GF-D8 (cell line): ENCODE measurements at regions not wholly inside any gene's neighbourhood (a gene's known extent, or its start where the extent isn't known, plus 50 kb on each side); places are given as distances from the start of the nearest gene placed in this dataset.

Experiments used
- DNase-seq: peaks from one replicate; lab custom pipeline; 2025; lab: John Stamatoyannopoulos, UW

DNA sequence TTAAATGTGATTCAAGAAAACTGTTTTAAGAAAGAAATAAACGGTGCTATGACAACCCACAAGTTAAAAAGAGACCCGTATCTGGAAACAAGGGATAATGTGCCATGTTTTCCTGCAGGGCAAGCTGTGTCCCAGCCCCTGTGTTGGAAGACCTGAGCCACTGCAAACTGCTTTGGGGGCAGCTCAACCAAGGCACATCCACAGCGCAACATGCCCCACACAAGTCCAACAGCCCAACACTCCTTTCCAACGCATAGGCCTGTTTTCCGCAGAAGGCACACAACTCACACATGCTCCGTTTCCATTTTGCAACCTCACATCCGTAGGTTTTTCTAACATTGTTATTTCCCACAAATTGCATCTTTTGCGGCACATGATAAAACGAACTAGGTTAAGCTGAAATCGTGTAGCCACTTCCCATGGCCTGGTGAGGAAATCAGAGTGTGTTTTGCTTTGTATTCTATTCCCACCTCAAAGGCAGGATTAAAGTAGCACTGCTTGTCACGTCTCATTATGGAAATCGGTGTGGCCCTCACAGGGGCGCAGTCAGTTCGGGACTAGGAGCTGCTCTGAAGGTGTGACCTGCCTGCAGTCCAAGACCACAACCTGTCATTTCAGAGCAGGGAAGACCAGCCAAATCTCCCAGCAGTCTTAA lies 50.5 kb upstream of the ZNF516 start:
- DNase-seq, result no peak

DNA sequence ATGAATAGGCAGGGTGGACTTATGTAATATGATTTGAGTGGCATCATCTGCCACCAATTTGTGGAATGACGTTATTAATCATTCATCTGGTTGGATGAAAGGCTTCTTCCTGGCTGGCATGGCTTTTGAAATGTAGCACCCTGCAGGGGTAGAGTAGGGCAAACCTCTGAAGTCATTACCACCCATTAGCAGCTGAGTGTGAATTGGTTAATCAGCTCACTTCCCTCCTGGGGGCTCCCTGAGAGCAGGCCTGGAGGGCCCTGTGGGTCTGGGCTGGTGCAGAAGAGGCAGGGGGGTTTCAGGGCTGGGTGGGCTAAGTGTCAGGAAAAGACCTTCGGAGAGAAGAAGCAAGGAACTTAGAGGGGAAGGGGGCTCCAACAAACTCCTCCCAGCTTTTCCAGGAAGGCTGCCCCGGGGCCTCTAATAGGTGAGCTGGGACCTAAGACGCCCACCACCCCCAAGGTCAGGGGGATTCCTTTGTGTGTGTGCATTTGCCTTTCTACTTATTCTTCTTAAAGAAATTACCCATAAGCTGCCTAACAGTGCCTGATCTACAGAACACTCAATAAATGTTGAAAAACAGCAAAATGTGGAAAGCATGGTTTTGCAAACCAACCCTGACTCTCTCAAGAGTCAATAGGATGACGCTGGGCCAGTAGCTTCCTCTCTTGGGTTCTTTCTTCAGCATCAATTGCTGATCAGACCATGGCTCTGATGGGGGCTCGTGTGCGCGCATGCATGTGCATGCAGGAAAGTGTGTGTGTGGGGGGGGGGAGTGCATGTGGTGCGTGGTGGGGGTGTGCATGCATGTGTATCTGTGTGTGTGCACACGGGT lies 49.7 kb upstream of the ZNF516 start:
- DNase-seq, result no peak
